Esophagus squamous epithelium (tissue), 4 donors: ENCODE measurements at regions not wholly inside any gene's neighbourhood (a gene's known extent, or its start where the extent isn't known, plus 50 kb on each side); places are given as distances from the start of the nearest gene placed in this dataset.

Experiments
- CTCF ChIP-seq, 6 experiments: fragments of 450-650 bp in 4 of 6; fragments of 200-600 bp in 2 of 6; sonication (generic) in 2 of 6; IDR thresholded peaks; one replicate each; pipeline ENCODE4 v1.5.1; 2016 to 2019; ENCODE audit warnings: antibody characterized with exemption in 6 of 6, mild to moderate bottlenecking in 4 of 6, moderate library complexity in 4 of 6
- POLR2A ChIP-seq, 4 donors: fragments of 450-650 bp; IDR thresholded peaks; one replicate each; pipeline ENCODE4 v1.6.1; 2017; ENCODE audit warnings: antibody characterized with exemption in 4 of 4, mild to moderate bottlenecking in 4 of 4, moderate library complexity in 3 of 4

GRCh38 chr15:88752501-88752900, 50.7 kb upstream of the ACAN start:
- TF ChIP-seq POLR2A (IDR thresholded peaks at IDR 0.05) (no peak), CTCF (IDR thresholded peaks at IDR 0.05) (no peak)
